Pancreas (tissue), 10 donors: ENCODE measurements at regions not wholly inside any gene's neighbourhood (a gene's known extent, or its start where the extent isn't known, plus 50 kb on each side); places are given as distances from the start of the nearest gene placed in this dataset.

Experiments used
- ATAC-seq, 4 donors: fragments of 200-7000 bp; cut with Tn5 transposase; one replicate each; pipeline versions ENCODE4 v1.8.0 to v1.9.1; 2020; ENCODE audit warnings: mild to moderate bottlenecking in 4 of 4, moderate library complexity in 4 of 4
- DNase-seq, 6 donors: peaks; one replicate each; pipeline ENCODE4 v3.0.0-alpha.2; 2020
- FAIRE-seq: peaks from 2 replicates; lab custom pipeline; 2012; peaks lifted over from hg19 to GRCh38; lab: Jason Lieb, UNC
- H3K27ac ChIP-seq, 4 donors: fragments of 200-600 bp; sonication (generic); 1 replicate in 3 of 4; 2 replicates in 1 of 4; pipeline versions ENCODE4 v1.5.0 to v1.8.0; 2020
- H3K27me3 ChIP-seq, 4 donors: fragments of 200-600 bp; one replicate each; pipeline ENCODE4 v1.8.0; 2021
- H3K36me3 ChIP-seq, 3 donors: fragments of 200-600 bp; sonication (generic) in 1 of 3; one replicate each; pipeline versions ENCODE4 v1.5.0 to v1.8.0; 2020 to 2021
- H3K4me1 ChIP-seq, 3 donors: fragments of 200-600 bp; one replicate each; pipeline ENCODE4 v1.8.0; 2021
- H3K4me3 ChIP-seq, 4 donors: fragments of 200-600 bp; sonication (generic) in 2 of 4; one replicate each; pipeline versions ENCODE4 v1.5.0 to v1.8.0; 2020 to 2021
- H3K9me3 ChIP-seq, 4 donors: fragments of 200-600 bp; one replicate each; pipeline ENCODE4 v1.8.0; 2021
- WGBS, 2 donors: extraction: QIAGEN DNeasy Blood & Tissue Kit; methylation state at CpG; one replicate each; pipeline ENCODE4 v1.1.7; 2013; 5-methylcytosine and 5-hydroxymethylcytosine counted together
- intact Hi-C, 3 donors: fragments of 100-400 bp; cut with DNase I; formaldehyde crosslinking; loops; one replicate each; pipeline versions ENCODE4 v1.11.1 to v1.14.2; 2022
- TF ChIP-seq, protein P1 (sequence below), 4 donors: fragments of 200-600 bp; sonication (generic) in 3 of 4; IDR thresholded peaks; one replicate each; pipeline versions ENCODE4 v1.5.0 to v1.8.0; 2021; ENCODE audit warnings: antibody characterized with exemption in 4 of 4
- donor health status: healthy with polysubstance abuse.
- donor health status: DM: no; HTN: no; CAD: no; lungs with moderate emphysema.
- donor health status: DM: no; HTN: no; CAD: no.
- donor health status: control.
- donor health status: control.
- donor health status: Bipolar disorder and iron deficiency.
- donor health status: DM: yes; HTN: yes; CAD: no.
- donor health status: DM: no; HTN: no; CAD: no.
- donor health status: DM: no; HTN: no; CAD: no.
- donor health status: DM: yes; HTN: yes; CAD: no.

DNA sequence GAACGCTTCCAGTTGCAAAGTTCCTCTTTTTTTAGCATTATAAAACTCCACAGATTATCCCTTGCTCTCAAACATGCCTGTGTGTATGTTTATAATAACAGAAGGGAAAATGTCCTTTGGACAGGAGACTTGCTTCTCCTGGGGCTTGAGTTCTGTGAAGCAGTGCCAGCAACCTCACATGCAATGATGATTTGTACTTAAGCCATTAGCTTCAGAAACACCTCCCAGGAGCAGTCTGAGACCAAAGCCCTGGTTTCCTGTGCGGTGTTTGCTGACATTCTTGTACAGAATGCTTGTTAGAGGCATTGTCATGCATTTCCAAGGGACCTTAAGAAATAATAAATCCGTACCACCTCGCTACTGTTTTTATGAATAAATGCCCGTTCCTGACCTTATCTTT is 752.8 kb downstream of the CBLN4 start:
- no peak overlapping the region for H3K4me3 ChIP-seq
- TF ChIP-seq, protein P1, sequence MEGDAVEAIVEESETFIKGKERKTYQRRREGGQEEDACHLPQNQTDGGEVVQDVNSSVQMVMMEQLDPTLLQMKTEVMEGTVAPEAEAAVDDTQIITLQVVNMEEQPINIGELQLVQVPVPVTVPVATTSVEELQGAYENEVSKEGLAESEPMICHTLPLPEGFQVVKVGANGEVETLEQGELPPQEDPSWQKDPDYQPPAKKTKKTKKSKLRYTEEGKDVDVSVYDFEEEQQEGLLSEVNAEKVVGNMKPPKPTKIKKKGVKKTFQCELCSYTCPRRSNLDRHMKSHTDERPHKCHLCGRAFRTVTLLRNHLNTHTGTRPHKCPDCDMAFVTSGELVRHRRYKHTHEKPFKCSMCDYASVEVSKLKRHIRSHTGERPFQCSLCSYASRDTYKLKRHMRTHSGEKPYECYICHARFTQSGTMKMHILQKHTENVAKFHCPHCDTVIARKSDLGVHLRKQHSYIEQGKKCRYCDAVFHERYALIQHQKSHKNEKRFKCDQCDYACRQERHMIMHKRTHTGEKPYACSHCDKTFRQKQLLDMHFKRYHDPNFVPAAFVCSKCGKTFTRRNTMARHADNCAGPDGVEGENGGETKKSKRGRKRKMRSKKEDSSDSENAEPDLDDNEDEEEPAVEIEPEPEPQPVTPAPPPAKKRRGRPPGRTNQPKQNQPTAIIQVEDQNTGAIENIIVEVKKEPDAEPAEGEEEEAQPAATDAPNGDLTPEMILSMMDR (IDR thresholded peaks at IDR 0.05): no peak
- no peaks in the 10 kb centered on the region for H3K36me3 ChIP-seq
- no peaks in the 10 kb centered on the region for H3K9me3 ChIP-seq
- no peaks in the 10 kb centered on the region for H3K4me1 ChIP-seq
- ATAC-seq (no peak), FAIRE-seq (no peak), DNase-seq (no peak)
- no peaks in the 10 kb centered on the region for H3K27me3 ChIP-seq
- no peak overlapping the region for H3K27ac ChIP-seq
- WGBS, 2 donors: 39 to 53% methylated on average over 5 of the region's 5 CpGs
- intact Hi-C loops: no loop called here

DNA sequence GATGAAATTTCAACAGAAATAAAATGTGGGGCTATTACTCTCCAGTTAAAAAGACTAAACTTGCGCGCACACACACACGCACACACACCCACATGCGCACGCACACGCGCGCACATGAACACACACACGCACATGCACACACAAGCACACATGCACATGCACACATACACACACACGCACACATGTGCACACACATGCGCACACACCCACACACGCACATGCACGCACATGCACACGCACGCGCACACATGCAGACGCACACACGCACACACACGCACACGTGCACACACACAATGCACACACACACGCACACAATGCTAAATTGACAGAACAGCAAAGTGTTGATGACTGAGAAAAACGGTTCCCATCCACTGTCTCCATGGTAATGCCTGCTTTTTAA is 754.1 kb downstream of the CBLN4 start:
- Histone ChIP-seq H3K9me3 (no peaks in the 10 kb centered on the region), H3K36me3 (no peaks in the 10 kb centered on the region), H3K4me3 (no peak overlapping the region), H3K4me1 (no peaks in the 10 kb centered on the region), H3K27ac (no peak overlapping the region), H3K27me3 (no peaks in the 10 kb centered on the region)
- 87 to 92% methylated on average over 22 of the region's 22 CpGs for WGBS, 2 donors
- FAIRE-seq: no peak
- TF ChIP-seq, protein P1 (IDR thresholded peaks at IDR 0.05): no peak
- DNase-seq: no peak
- ATAC-seq: no peak
- intact Hi-C loops: no loop called here

DNA sequence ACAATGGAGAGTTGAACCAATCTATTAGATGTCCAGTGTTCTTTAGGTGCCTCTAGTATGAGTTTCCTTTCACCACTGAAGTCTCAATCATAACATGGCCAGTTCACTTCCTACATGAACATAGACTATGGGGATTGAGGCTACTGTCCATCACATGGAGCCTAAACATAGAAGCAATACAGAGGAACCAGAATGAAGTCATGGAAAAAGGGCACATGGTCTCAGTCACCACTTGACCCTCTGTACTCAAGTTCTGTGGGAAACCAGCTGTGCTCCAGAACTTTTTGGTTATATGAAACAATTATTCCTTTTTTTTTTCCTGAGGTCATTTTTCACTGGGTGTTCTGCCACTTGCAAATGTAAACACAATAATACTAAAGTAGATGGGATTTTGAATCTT is 762.5 kb downstream of the CBLN4 start:
- TF ChIP-seq, protein P1 (IDR thresholded peaks at IDR 0.05): no peak
- no peak for ATAC-seq
- Histone ChIP-seq H3K27me3 (peaks cover 0 to 3% (median 0%) of the 10 kb centered on the region in 4 donors), H3K4me3 (no peak overlapping the region), H3K36me3 (no peaks in the 10 kb centered on the region), H3K9me3 (no peaks in the 10 kb centered on the region), H3K27ac (no peak overlapping the region), H3K4me1 (no peaks in the 10 kb centered on the region)
- FAIRE-seq: no peak
- no peak for DNase-seq
- intact Hi-C loops: no loop called here

- peak in 1 of 4 donors; percentile 26 for ATAC-seq
- H3K27ac ChIP-seq: no peak overlapping the region
- 17 to 21% methylated on average over 1 of the region's 1 CpG for WGBS, 2 donors
- intact Hi-C loops: no loop called here
- no peak for DNase-seq
- peaks cover 0 to 3% (median 1%) of the 10 kb centered on the region in 4 donors for H3K27me3 ChIP-seq
- no peak overlapping the region for H3K4me3 ChIP-seq
- no peaks in the 10 kb centered on the region for H3K9me3 ChIP-seq
- no peaks in the 10 kb centered on the region for H3K4me1 ChIP-seq
- TF ChIP-seq, protein P1 (IDR thresholded peaks at IDR 0.05): no peak
- no peak for FAIRE-seq
- no peaks in the 10 kb centered on the region for H3K36me3 ChIP-seq
Observed at GRCh38 chr20:55239269-55239668, 763.9 kb downstream of the DOK5 start.

- Histone ChIP-seq H3K27me3 (peaks cover 0 to 3% (median 0%) of the 10 kb centered on the region in 4 donors), H3K4me3 (no peak overlapping the region), H3K9me3 (no peaks in the 10 kb centered on the region), H3K36me3 (no peaks in the 10 kb centered on the region), H3K4me1 (no peaks in the 10 kb centered on the region), H3K27ac (no peak overlapping the region)
- 94 to 97% methylated on average over 1 of the region's 1 CpG for WGBS, 2 donors
- no peak for DNase-seq
- intact Hi-C loops: no loop called here
- TF ChIP-seq, protein P1 (IDR thresholded peaks at IDR 0.05): no peak
- no peak for ATAC-seq
- FAIRE-seq: no peak
Observed at GRCh38 chr20:55232647-55233046, 757.3 kb downstream of the DOK5 start.
